ENCODE measurements at regions not wholly inside any gene's neighbourhood (a gene's known extent, or its start where the extent isn't known, plus 50 kb on each side); places are given as distances from the start of the nearest gene placed in this dataset.

DNA sequence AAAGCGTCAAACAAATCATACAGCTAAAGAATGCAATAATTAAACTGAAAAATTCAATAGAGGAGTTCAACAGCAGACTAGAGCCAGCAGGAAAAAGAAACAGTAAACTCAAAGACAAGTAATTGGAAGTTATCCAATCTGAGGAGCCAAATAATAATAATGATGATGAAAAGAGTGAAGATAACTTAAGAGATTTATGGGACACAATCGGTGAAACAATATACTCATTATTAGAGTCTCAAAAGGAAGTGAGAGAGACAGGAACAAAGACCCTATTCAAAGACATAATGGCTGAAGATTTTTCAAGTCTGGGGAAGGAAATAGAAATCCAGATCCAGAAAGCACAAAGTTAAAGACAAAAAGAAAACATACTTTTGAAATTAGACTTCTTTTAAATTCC is 263.9 kb upstream of the NR4A3 start:
- TF ChIP-seq, protein P1, sequence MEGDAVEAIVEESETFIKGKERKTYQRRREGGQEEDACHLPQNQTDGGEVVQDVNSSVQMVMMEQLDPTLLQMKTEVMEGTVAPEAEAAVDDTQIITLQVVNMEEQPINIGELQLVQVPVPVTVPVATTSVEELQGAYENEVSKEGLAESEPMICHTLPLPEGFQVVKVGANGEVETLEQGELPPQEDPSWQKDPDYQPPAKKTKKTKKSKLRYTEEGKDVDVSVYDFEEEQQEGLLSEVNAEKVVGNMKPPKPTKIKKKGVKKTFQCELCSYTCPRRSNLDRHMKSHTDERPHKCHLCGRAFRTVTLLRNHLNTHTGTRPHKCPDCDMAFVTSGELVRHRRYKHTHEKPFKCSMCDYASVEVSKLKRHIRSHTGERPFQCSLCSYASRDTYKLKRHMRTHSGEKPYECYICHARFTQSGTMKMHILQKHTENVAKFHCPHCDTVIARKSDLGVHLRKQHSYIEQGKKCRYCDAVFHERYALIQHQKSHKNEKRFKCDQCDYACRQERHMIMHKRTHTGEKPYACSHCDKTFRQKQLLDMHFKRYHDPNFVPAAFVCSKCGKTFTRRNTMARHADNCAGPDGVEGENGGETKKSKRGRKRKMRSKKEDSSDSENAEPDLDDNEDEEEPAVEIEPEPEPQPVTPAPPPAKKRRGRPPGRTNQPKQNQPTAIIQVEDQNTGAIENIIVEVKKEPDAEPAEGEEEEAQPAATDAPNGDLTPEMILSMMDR (conservative IDR thresholded peaks at IDR 0.05; ENCODE audit: low read length), result no peak
- no peak for TF ChIP-seq EZH2phosphoT487 (IDR thresholded peaks at IDR 0.05; ENCODE audit: borderline replicate concordance, low read depth, low read length)
